ENCODE measurements at regions not wholly inside any gene's neighbourhood (a gene's known extent, or its start where the extent isn't known, plus 50 kb on each side); places are given as distances from the start of the nearest gene placed in this dataset.

- DNase-seq, result no peak
These were observed 610.8 kb downstream of the RAB28 start for GRCh38 chr4:12873351-12873750.

- DNase-seq, result no peak
These were observed 622.7 kb downstream of the RAB28 start for GRCh38 chr4:12861422-12861821.

- DNase-seq, result peak; percentile 49 to 77 (median 71)
These were observed 631.5 kb downstream of the RAB28 start for GRCh38 chr4:12852338-12853307.

- DNase-seq, result no peak
These were observed 637.8 kb downstream of the RAB28 start for GRCh38 chr4:12846368-12846767.

GRCh38 chr4:12844141-12844540 is 640.0 kb downstream of the RAB28 start:
- DNase-seq, result no peak

- no peak for DNase-seq
These were observed 656.2 kb downstream of the RAB28 start for GRCh38 chr4:12827966-12828365.

GRCh38 chr4:12791536-12791935 is 692.6 kb downstream of the RAB28 start:
- no peak for DNase-seq

- no peak for DNase-seq
These were observed 696.9 kb downstream of the RAB28 start for GRCh38 chr4:12787261-12787660.

- DNase-seq, result no peak
These were observed 705.4 kb downstream of the RAB28 start for GRCh38 chr4:12778706-12779105.

GRCh38 chr4:12778191-12778590 is 705.9 kb downstream of the RAB28 start:
- DNase-seq, result no peak

- peak in 2 of 3 donors; percentile 23 to 41 for DNase-seq
These were observed 713.8 kb downstream of the RAB28 start for GRCh38 chr4:12770351-12770750.

- DNase-seq, result no peak
These were observed 722.4 kb downstream of the RAB28 start for GRCh38 chr4:12761694-12762093.

GRCh38 chr4:12747154-12747553 is 737.0 kb downstream of the RAB28 start:
- no peak for DNase-seq

GRCh38 chr4:12746221-12746620 is 737.9 kb downstream of the RAB28 start:
- no peak for DNase-seq

- no peak for DNase-seq
These were observed 749.6 kb downstream of the RAB28 start for GRCh38 chr4:12734586-12734985.

- peak; percentile 1 to 10 (median 6) for DNase-seq
These were observed 754.8 kb downstream of the RAB28 start for GRCh38 chr4:12729384-12729783.

GRCh38 chr4:12724510-12724909 is 759.6 kb downstream of the RAB28 start:
- DNase-seq, result peak in 2 of 3 donors; percentile 1 to 18

GRCh38 chr4:12723849-12724447 is 760.2 kb downstream of the RAB28 start:
- DNase-seq, result peak in 1 of 3 donors; percentile 5

- no peak for DNase-seq
These were observed 767.2 kb downstream of the RAB28 start for GRCh38 chr4:12716896-12717295.

GRCh38 chr4:12712648-12713339 is 771.3 kb downstream of the RAB28 start:
- DNase-seq, result no peak

GRCh38 chr4:12707381-12708175 is 776.6 kb downstream of the RAB28 start:
- DNase-seq, result no peak

GRCh38 chr4:12703036-12703435 is 781.1 kb downstream of the RAB28 start:
- no peak for DNase-seq
